HepG2 (cell line): ENCODE measurements at regions not wholly inside any gene's neighbourhood (a gene's known extent, or its start where the extent isn't known, plus 50 kb on each side); places are given as distances from the start of the nearest gene placed in this dataset.

Source experiments
- ATAC-seq: fragments of 200-7000 bp; cut with Tn5 transposase; 3 replicates; pipeline ENCODE4 v1.9.1; 2020; ENCODE audit warnings: mild to moderate bottlenecking, moderate library complexity
- BruUV-seq: library from RNA; stranded (reverse); fragments of 400-500 nt; replicated peaks from 2 replicates; lab custom pipeline; 2021; lab: Mats Ljungman, UMichigan
- CTCF ChIA-PET: fragments of 300-600 bp; formaldehyde crosslinking; extraction: SDS; loops from one replicate; lab custom pipeline; 2021; ENCODE audit warnings: low total read pairs, inconsistent platforms, low intra/inter-chr PET ratio; lab: Yijun Ruan, JAX
- POLR2A ChIA-PET: fragments of 350-600 bp; sonication (Branson Sonifier 250); formaldehyde crosslinking; loops from one replicate; lab custom pipeline; 2020; ENCODE audit warnings: antibody characterized with exemption, inconsistent platforms; lab: Yijun Ruan, JAX
- DNase-seq: peaks from one replicate; pipeline ENCODE4 v3.0.0-alpha.2; 2015; ENCODE audit warnings: low spot score
- FAIRE-seq: peaks from 3 replicates; lab custom pipeline; 2011; peaks lifted over from hg19 to GRCh38; lab: Jason Lieb, UNC
- H2AFZ ChIP-seq: one replicate; pipeline ENCODE4 v1.6.1; 2011; ENCODE audit warnings: low read length, inconsistent platforms
- H3K27ac ChIP-seq: fragments of 300-600 bp; 3 replicates; pipeline ENCODE4 v1.8.0; 2011; ENCODE audit warnings: mixed run types, mild to moderate bottlenecking, mixed read lengths, low read length, inconsistent platforms; ENCODE audit not compliant: insufficient read depth; ENCODE audit errors: extremely low read length
- H3K27me3 ChIP-seq, 2 experiments: fragments of 200-600 bp in 1 of 2; 2 replicates in 1 of 2; 3 replicates in 1 of 2; pipeline versions ENCODE4 v1.6.0 to v1.8.0; 2011; ENCODE audit warnings: low read length in 2 of 2, mild to moderate bottlenecking in 2 of 2, moderate library complexity in 2 of 2, inconsistent platforms in 1 of 2; ENCODE audit not compliant: insufficient read depth in 2 of 2, control insufficient read depth in 1 of 2
- H3K36me3 ChIP-seq, 2 experiments: fragments of 200-600 bp in 1 of 2; replicated peaks in 1 of 2; 2 replicates in 1 of 2; 3 replicates in 1 of 2; pipeline versions ENCODE4 v1.5.1 to v1.8.0; 2011; ENCODE audit warnings: low read length in 2 of 2, inconsistent platforms in 1 of 2; ENCODE audit not compliant: insufficient read depth in 2 of 2, control insufficient read depth in 1 of 2
- H3K4me1 ChIP-seq: 2 replicates; pipeline ENCODE4 v1.5.1; 2012; ENCODE audit warnings: low read length, inconsistent platforms; ENCODE audit not compliant: insufficient read depth
- H3K4me2 ChIP-seq: 2 replicates; pipeline ENCODE4 v1.6.0; 2011; ENCODE audit warnings: low read depth, low read length, inconsistent platforms
- H3K4me3 ChIP-seq, 3 experiments: fragments of 200-600 bp in 1 of 3; sonication (generic), shearing (Covaris generic) in 1 of 3; replicated peaks in 1 of 3; 2 replicates each; pipeline ENCODE4 v1.5.1; 2011 to 2016; ENCODE audit warnings: low read length in 3 of 3, inconsistent platforms in 2 of 3, low read depth in 2 of 3, mild to moderate bottlenecking in 2 of 3, control low read depth in 1 of 3, mixed read lengths in 1 of 3; ENCODE audit not compliant: insufficient read depth in 1 of 3
- H3K79me2 ChIP-seq: one replicate; pipeline ENCODE4 v1.6.1; 2011; ENCODE audit warnings: low read length, inconsistent platforms; ENCODE audit not compliant: insufficient read depth
- H3K9ac ChIP-seq: 2 replicates; pipeline ENCODE4 v1.6.0; 2011; ENCODE audit warnings: mild to moderate bottlenecking, low read depth, low read length, inconsistent platforms; ENCODE audit not compliant: insufficient read depth
- H3K9me3 ChIP-seq: 2 replicates; pipeline ENCODE4 v1.5.1; 2012; ENCODE audit warnings: mild to moderate bottlenecking, low read length
- H4K20me1 ChIP-seq: 2 replicates; pipeline ENCODE4 v1.6.0; 2011; ENCODE audit warnings: inconsistent platforms, mild to moderate bottlenecking, low read length, moderate library complexity; ENCODE audit not compliant: insufficient read depth
- ATF6 ChIP-seq: sonication (generic); formaldehyde crosslinking; conservative IDR thresholded peaks from 2 replicates; pipeline ENCODE4 v1.4.0; 2020; ENCODE audit warnings: missing genetic modification reagents
- BRCA1 ChIP-seq: sonication (generic); formaldehyde crosslinking; IDR thresholded peaks from 2 replicates; pipeline ENCODE4 v1.4.0; 2020; ENCODE audit warnings: missing genetic modification reagents
- ETV5 ChIP-seq: IDR thresholded peaks from 2 replicates; pipeline ENCODE4 v1.6.1; 2018; ENCODE audit warnings: missing biosample characterization, missing genetic modification reagents, inconsistent platforms, borderline replicate concordance
- MBNL3 ChIP-seq: fragments of 250-450 bp; sonication (Bioruptor Pico); conservative IDR thresholded peaks from 2 replicates; pipeline ENCODE4 v1.8.0; 2022; ENCODE audit warnings: mild to moderate bottlenecking, inconsistent platforms
- MLLT10 ChIP-seq: sonication (generic); formaldehyde crosslinking; IDR thresholded peaks from 2 replicates; pipeline ENCODE4 v1.4.0; 2020; ENCODE audit warnings: missing genetic modification reagents
- TERF1 ChIP-seq: sonication (generic); formaldehyde crosslinking; IDR thresholded peaks from 2 replicates; pipeline ENCODE4 v1.8.0; 2022; ENCODE audit warnings: mild to moderate bottlenecking, missing genetic modification reagents, moderate library complexity
- ZBTB2 ChIP-seq: sonication (generic); formaldehyde crosslinking; IDR thresholded peaks from 2 replicates; pipeline ENCODE4 v1.8.0; 2022; ENCODE audit warnings: low read depth, missing genetic modification reagents
- ZBTB3 ChIP-seq: sonication (generic); formaldehyde crosslinking; IDR thresholded peaks from 2 replicates; pipeline ENCODE4 v1.4.0; 2020; ENCODE audit warnings: low read depth, mild to moderate bottlenecking, moderate library complexity, missing genetic modification reagents, borderline replicate concordance
- ZMYM2 ChIP-seq: sonication (generic); formaldehyde crosslinking; IDR thresholded peaks from 2 replicates; pipeline ENCODE4 v1.8.0; 2022; ENCODE audit warnings: mild to moderate bottlenecking, missing genetic modification reagents
- ZNF274 ChIP-seq: sonication (generic); formaldehyde crosslinking; IDR thresholded peaks from 2 replicates; pipeline ENCODE4 v1.5.1; 2020; ENCODE audit warnings: mild to moderate bottlenecking, missing genetic modification reagents
- ZNF354B ChIP-seq: sonication (generic); formaldehyde crosslinking; IDR thresholded peaks from 2 replicates; pipeline ENCODE4 v1.8.0; 2022; ENCODE audit warnings: mild to moderate bottlenecking, missing genetic modification reagents
- ZNF503 ChIP-seq: sonication (generic); formaldehyde crosslinking; IDR thresholded peaks from 2 replicates; pipeline ENCODE4 v1.4.0; 2020; ENCODE audit warnings: missing genetic modification reagents
- ZNF598 ChIP-seq: sonication (generic); formaldehyde crosslinking; IDR thresholded peaks from 2 replicates; pipeline ENCODE4 v1.5.1; 2020; ENCODE audit warnings: mild to moderate bottlenecking, missing genetic modification reagents, borderline replicate concordance
- ZNF781 ChIP-seq: sonication (generic); formaldehyde crosslinking; IDR thresholded peaks from 2 replicates; pipeline ENCODE4 v1.5.1; 2020; ENCODE audit warnings: borderline replicate concordance, mild to moderate bottlenecking, missing genetic modification reagents; ENCODE audit errors: not compliant biosample characterization
- WGBS: methylation state at CpG from one replicate; pipeline ENCODE4 v1.1.6; 2017; ENCODE audit warnings: low lambda C conversion rate; 5-methylcytosine and 5-hydroxymethylcytosine counted together
- in situ Hi-C: cut with HindIII; loops from 2 replicates; pipeline ENCODE4 v1.10.0; 2017; ENCODE audit warnings: low pct_unique_long_range_greater_than_20kb; ENCODE audit not compliant: extremely low pct_ligation_motif_present
- intact Hi-C: fragments of 100-400 bp; cut with micrococcal nuclease; formaldehyde crosslinking; loops from one replicate; pipeline ENCODE4 v1.10.0; 2022; ENCODE audit not compliant: unreplicated experiment

GRCh38 chr13:29903543-29903942, 53.1 kb upstream of the UBL3 start:
- in situ Hi-C loops: no loop called here
- H3K4me3 ChIP-seq: no peak overlapping the region
- FAIRE-seq (no peak), ATAC-seq (no peak), DNase-seq (no peak)
- no peaks in the 10 kb centered on the region for H3K9me3 ChIP-seq
- no peaks in the 10 kb centered on the region for H3K79me2 ChIP-seq
- H3K4me2 ChIP-seq: no peak overlapping the region
- H3K36me3 ChIP-seq: no peaks in the 10 kb centered on the region
- no peak for TF ChIP-seq MBNL3
- TF ChIP-seq TERF1 (CRISPR knock-in tag): no peak
- TF ChIP-seq ETV5 (CRISPR knock-in tag): no peak
- no peak for TF ChIP-seq ZNF781 (CRISPR knock-in tag)
- no peak for TF ChIP-seq ZNF598 (CRISPR knock-in tag)
- TF ChIP-seq ZBTB2 (CRISPR knock-in tag): no peak
- no peak for TF ChIP-seq ATF6 (CRISPR knock-in tag)
- no peak for TF ChIP-seq ZNF503
- TF ChIP-seq ZNF354B (CRISPR knock-in tag): no peak
- no peak for TF ChIP-seq ZNF274
- no peak for TF ChIP-seq ZMYM2 (CRISPR knock-in tag)
- no peak for TF ChIP-seq BRCA1
- no peak for TF ChIP-seq MLLT10 (CRISPR knock-in tag)
- TF ChIP-seq ZBTB3 (CRISPR knock-in tag): no peak
- ChIA-PET POLR2A (no interaction called here), CTCF (no interaction called here)
- H4K20me1 ChIP-seq: no peaks in the 10 kb centered on the region
- peaks cover 6% of the 10 kb centered on the region for H3K4me1 ChIP-seq
- H3K9ac ChIP-seq: no peak overlapping the region
- no peaks in the 10 kb centered on the region for H3K27me3 ChIP-seq
- no peak overlapping the region for H3K27ac ChIP-seq
- no TSS peak for BruUV-seq
- H2AFZ ChIP-seq: no peak overlapping the region
- WGBS: 20% methylated on average over 3 of the region's 3 CpGs
- intact Hi-C loops: no loop called here
